ENCODE measurements at regions not wholly inside any gene's neighbourhood (a gene's known extent, or its start where the extent isn't known, plus 50 kb on each side); places are given as distances from the start of the nearest gene placed in this dataset.

- DNase-seq (ENCODE audit: low read depth): no peak
Measured at GRCh38 chr9:96038271-96038670, 162.8 kb downstream of the ERCC6L2 start.

- no peak for DNase-seq (ENCODE audit: low read depth)
Measured at GRCh38 chr9:96034553-96035122, 159.1 kb downstream of the ERCC6L2 start.

GRCh38 chr9:96033896-96034295 is 158.4 kb downstream of the ERCC6L2 start:
- DNase-seq (ENCODE audit: low read depth): no peak

- no peak for DNase-seq (ENCODE audit: low read depth)
Measured at GRCh38 chr9:96031916-96032534, 156.5 kb downstream of the ERCC6L2 start.

GRCh38 chr9:96031366-96031824 is 155.9 kb downstream of the ERCC6L2 start:
- peak; percentile 53 for DNase-seq (ENCODE audit: low read depth)

- no peak for DNase-seq (ENCODE audit: low read depth)
Measured at GRCh38 chr9:96029722-96030530, 154.4 kb downstream of the ERCC6L2 start.

- no peak for DNase-seq (ENCODE audit: low read depth)
Measured at GRCh38 chr9:96027251-96028131, 152.0 kb downstream of the ERCC6L2 start.

- no peak for DNase-seq (ENCODE audit: low read depth)
Measured at GRCh38 chr9:96026655-96027213, 151.2 kb downstream of the ERCC6L2 start.

- no peak for DNase-seq (ENCODE audit: low read depth)
Measured at GRCh38 chr9:96025995-96026602, 150.6 kb downstream of the ERCC6L2 start.

GRCh38 chr9:96023486-96023885 is 148.0 kb downstream of the ERCC6L2 start:
- no peak for DNase-seq (ENCODE audit: low read depth)

GRCh38 chr9:96022445-96023051 is 147.1 kb downstream of the ERCC6L2 start:
- DNase-seq (ENCODE audit: low read depth): no peak

- DNase-seq (ENCODE audit: low read depth): no peak
Measured at GRCh38 chr9:96021551-96022444, 146.3 kb downstream of the ERCC6L2 start.

GRCh38 chr9:96020792-96021550 is 145.5 kb downstream of the ERCC6L2 start:
- DNase-seq (ENCODE audit: low read depth): no peak

- no peak for DNase-seq (ENCODE audit: low read depth)
Measured at GRCh38 chr9:96020300-96020791, 144.9 kb downstream of the ERCC6L2 start.

All from stromal cell of bone marrow (primary cell).